Renal pelvis (tissue), 1 donor: ENCODE measurements at regions not wholly inside any gene's neighbourhood (a gene's known extent, or its start where the extent isn't known, plus 50 kb on each side); places are given as distances from the start of the nearest gene placed in this dataset.
A peak's percentile ranks its signal among the peaks of the same experiment; 100 is the strongest.
"Not testable (repeated sequence)": the region's sequence is repeated elsewhere in the genome, so short reads cannot be mapped to it uniquely, and the experiment has no call there.

Experiments
- DNase-seq: peaks from one replicate; pipeline ENCODE4 v3.0.0-alpha.2; 2013

- no peak for DNase-seq
Measured at GRCh38 chr11:13169709-13170108, 107.9 kb upstream of the BMAL1 start.

- no peak for DNase-seq
Measured at GRCh38 chr11:13174090-13174489, 103.5 kb upstream of the BMAL1 start.

GRCh38 chr11:13183094-13183825 lies 94.3 kb upstream of the BMAL1 start:
- peak; percentile 23 for DNase-seq

- DNase-seq, result no peak
Measured at GRCh38 chr11:13183826-13184196, 93.8 kb upstream of the BMAL1 start.

- DNase-seq, result no peak
Measured at GRCh38 chr11:13184295-13184794, 93.2 kb upstream of the BMAL1 start.

GRCh38 chr11:13188179-13188578 lies 89.4 kb upstream of the BMAL1 start:
- no peak for DNase-seq

- no peak for DNase-seq
Measured at GRCh38 chr11:13189561-13190426, 87.8 kb upstream of the BMAL1 start.

- no peak for DNase-seq
Measured at GRCh38 chr11:13193613-13194012, 84.0 kb upstream of the BMAL1 start.

- DNase-seq, result not testable (repeated sequence)
Measured at GRCh38 chr11:13197374-13197773, 80.2 kb upstream of the BMAL1 start.

GRCh38 chr11:13205486-13205885 lies 72.1 kb upstream of the BMAL1 start:
- no peak for DNase-seq

- DNase-seq, result no peak
Measured at GRCh38 chr11:13206086-13206640, 71.4 kb upstream of the BMAL1 start.

- no peak for DNase-seq
Measured at GRCh38 chr11:13207270-13207664, 70.3 kb upstream of the BMAL1 start.

GRCh38 chr11:13207665-13208594 lies 69.7 kb upstream of the BMAL1 start:
- no peak for DNase-seq

GRCh38 chr11:13208921-13209320 lies 68.7 kb upstream of the BMAL1 start:
- no peak for DNase-seq

- DNase-seq, result no peak
Measured at GRCh38 chr11:13209379-13209778, 68.2 kb upstream of the BMAL1 start.

- DNase-seq, result peak; percentile 62
Measured at GRCh38 chr11:13210424-13210823, 67.2 kb upstream of the BMAL1 start.

GRCh38 chr11:13214276-13214675 lies 63.3 kb upstream of the BMAL1 start:
- DNase-seq, result no peak

GRCh38 chr11:13215149-13215548 lies 62.4 kb upstream of the BMAL1 start:
- DNase-seq, result no peak

GRCh38 chr11:13216019-13216710 lies 61.4 kb upstream of the BMAL1 start:
- no peak for DNase-seq

GRCh38 chr11:13216711-13217075 lies 60.9 kb upstream of the BMAL1 start:
- DNase-seq, result no peak

- DNase-seq, result not testable (repeated sequence)
Measured at GRCh38 chr11:13218685-13219084, 58.9 kb upstream of the BMAL1 start.
